Adrenal gland (tissue), 9 donors: ENCODE measurements at regions not wholly inside any gene's neighbourhood (a gene's known extent, or its start where the extent isn't known, plus 50 kb on each side); places are given as distances from the start of the nearest gene placed in this dataset.

Experiments
- DNase-seq, 7 donors: peaks; one replicate each; pipeline ENCODE4 v3.0.0-alpha.2; 2019 to 2020
- H3K27ac ChIP-seq, 5 donors: fragments of 200-600 bp; sonication (generic) in 4 of 5; 1 replicate in 3 of 5; 2 replicates in 2 of 5; pipeline versions ENCODE4 v1.5.1 to v1.8.0; 2016 to 2020; ENCODE audit warnings: mild to moderate bottlenecking in 1 of 5
- H3K27me3 ChIP-seq: fragments of 200-600 bp; 2 replicates; pipeline ENCODE4 v1.8.0; 2021
- H3K36me3 ChIP-seq, 2 donors: fragments of 200-600 bp; replicated peaks in 1 of 2; 1 replicate in 1 of 2; 2 replicates in 1 of 2; pipeline versions ENCODE4 v1.5.1 to v1.8.0; 2018 to 2022
- H3K4me1 ChIP-seq, 2 donors: fragments of 200-600 bp; replicated peaks in 1 of 2; 1 replicate in 1 of 2; 2 replicates in 1 of 2; pipeline versions ENCODE4 v1.5.1 to v1.8.0; 2018 to 2021
- H3K4me3 ChIP-seq, 4 donors: fragments of 200-600 bp; sonication (generic) in 3 of 4; one replicate each; pipeline ENCODE4 v1.5.1; 2016 to 2018
- H3K9me3 ChIP-seq, 3 donors: fragments of 200-600 bp; sonication (generic) in 1 of 3; replicated peaks in 1 of 3; 1 replicate in 2 of 3; 2 replicates in 1 of 3; pipeline versions ENCODE4 v1.5.1 to v1.8.0; 2016 to 2021
- POLR2A ChIP-seq, 2 donors: fragments of 450-650 bp; IDR thresholded peaks; one replicate each; pipeline ENCODE4 v1.6.1; 2017; ENCODE audit warnings: antibody characterized with exemption in 2 of 2, mild to moderate bottlenecking in 2 of 2, moderate library complexity in 1 of 2
- WGBS, 4 donors: extraction: QIAGEN DNeasy Blood & Tissue Kit in 2 of 4; methylation state at CpG; one replicate each; pipeline versions ENCODE4 v1.1.5 to v1.1.7; 2013 to 2017; 5-methylcytosine and 5-hydroxymethylcytosine counted together
- intact Hi-C, 2 donors: fragments of 100-400 bp; cut with DNase I; formaldehyde crosslinking; loops; one replicate each; pipeline versions ENCODE4 v1.14.1 to v1.15.0; 2022 to 2023
- TF ChIP-seq, protein P1 (sequence below), 6 experiments: fragments of 450-650 bp in 4 of 6; fragments of 200-600 bp in 2 of 6; sonication (generic) in 1 of 6; IDR thresholded peaks; 1 replicate in 5 of 6; 2 replicates in 1 of 6; pipeline versions ENCODE4 v1.5.1 to v1.8.0; 2016 to 2021; ENCODE audit warnings: antibody characterized with exemption in 6 of 6, mild to moderate bottlenecking in 2 of 6, moderate library complexity in 1 of 6
- donor health status: healthy with polysubstance abuse.
- donor health status: Bipolar disorder and iron deficiency.
- donor health status: DM: yes; HTN: yes; CAD: no.
- donor health status: DM: no; HTN: no; CAD: no.
- donor health status: DM: no; HTN: no; CAD: no.

DNA sequence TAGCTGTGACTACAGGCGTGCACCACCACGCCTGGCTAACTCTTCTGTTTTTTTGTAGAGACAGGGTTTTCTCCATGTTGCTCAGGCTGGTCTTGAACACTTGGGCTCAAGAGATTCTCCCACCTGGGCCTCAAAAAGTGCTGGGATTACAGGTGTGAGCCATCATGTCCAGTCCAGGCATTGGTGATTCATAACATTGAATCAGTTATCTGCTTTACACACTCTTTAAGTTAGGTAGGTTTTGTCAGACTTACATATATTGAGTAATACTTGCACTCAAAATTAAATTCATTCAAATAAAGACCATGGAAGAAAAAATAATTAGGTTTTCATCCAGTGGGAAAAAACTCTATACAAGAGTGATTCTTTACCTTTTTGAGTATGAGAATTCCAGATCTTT is 93.2 kb upstream of the XPO1 start:
- TF ChIP-seq, protein P1, sequence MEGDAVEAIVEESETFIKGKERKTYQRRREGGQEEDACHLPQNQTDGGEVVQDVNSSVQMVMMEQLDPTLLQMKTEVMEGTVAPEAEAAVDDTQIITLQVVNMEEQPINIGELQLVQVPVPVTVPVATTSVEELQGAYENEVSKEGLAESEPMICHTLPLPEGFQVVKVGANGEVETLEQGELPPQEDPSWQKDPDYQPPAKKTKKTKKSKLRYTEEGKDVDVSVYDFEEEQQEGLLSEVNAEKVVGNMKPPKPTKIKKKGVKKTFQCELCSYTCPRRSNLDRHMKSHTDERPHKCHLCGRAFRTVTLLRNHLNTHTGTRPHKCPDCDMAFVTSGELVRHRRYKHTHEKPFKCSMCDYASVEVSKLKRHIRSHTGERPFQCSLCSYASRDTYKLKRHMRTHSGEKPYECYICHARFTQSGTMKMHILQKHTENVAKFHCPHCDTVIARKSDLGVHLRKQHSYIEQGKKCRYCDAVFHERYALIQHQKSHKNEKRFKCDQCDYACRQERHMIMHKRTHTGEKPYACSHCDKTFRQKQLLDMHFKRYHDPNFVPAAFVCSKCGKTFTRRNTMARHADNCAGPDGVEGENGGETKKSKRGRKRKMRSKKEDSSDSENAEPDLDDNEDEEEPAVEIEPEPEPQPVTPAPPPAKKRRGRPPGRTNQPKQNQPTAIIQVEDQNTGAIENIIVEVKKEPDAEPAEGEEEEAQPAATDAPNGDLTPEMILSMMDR (IDR thresholded peaks at IDR 0.05) = no peak
- no peak for TF ChIP-seq POLR2A (IDR thresholded peaks at IDR 0.05)
- H3K36me3 ChIP-seq = no peaks in the 10 kb centered on the region
- intact Hi-C loops = no loop called here
- 93 to 100% (median 96%) methylated on average over 2 of the region's 2 CpGs for WGBS, 4 donors
- H3K9me3 ChIP-seq = no peaks in the 10 kb centered on the region
- DNase-seq = no peak
- H3K4me3 ChIP-seq = no peak overlapping the region
- H3K27ac ChIP-seq = no peak overlapping the region
- no peaks in the 10 kb centered on the region for H3K27me3 ChIP-seq
- H3K4me1 ChIP-seq = peaks cover 0 to 7% of the 10 kb centered on the region in 2 donors

DNA sequence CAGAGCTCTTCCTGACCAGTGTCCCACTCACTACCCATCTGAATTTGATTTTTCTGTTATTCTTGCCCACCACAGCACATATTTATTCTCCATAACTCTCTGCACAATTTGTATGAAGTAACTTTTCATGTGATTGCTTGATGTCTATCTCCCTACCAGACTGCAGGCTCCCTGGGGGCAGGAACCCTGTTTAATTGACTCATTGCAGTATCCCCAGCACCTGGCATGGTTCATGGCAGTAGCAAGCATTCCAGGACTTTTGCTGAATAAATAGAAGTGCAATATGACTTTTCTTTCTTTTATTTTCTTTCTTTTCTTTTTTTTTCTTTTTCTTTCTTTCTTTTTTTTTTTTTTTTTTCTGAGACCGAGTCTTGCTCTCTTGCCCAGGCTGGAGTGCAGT is 88.7 kb upstream of the XPO1 start:
- no peaks in the 10 kb centered on the region for H3K4me1 ChIP-seq
- H3K4me3 ChIP-seq = no peak overlapping the region
- H3K27ac ChIP-seq = no peak overlapping the region
- TF ChIP-seq, protein P1 (IDR thresholded peaks at IDR 0.05) = no peak
- TF ChIP-seq POLR2A (IDR thresholded peaks at IDR 0.05) = no peak
- intact Hi-C loops = no loop called here
- no peaks in the 10 kb centered on the region for H3K27me3 ChIP-seq
- H3K36me3 ChIP-seq = no peaks in the 10 kb centered on the region
- WGBS, 4 donors = 88 to 92% (median 91%) methylated on average over 1 of the region's 1 CpG
- DNase-seq = no peak
- no peaks in the 10 kb centered on the region for H3K9me3 ChIP-seq

DNA sequence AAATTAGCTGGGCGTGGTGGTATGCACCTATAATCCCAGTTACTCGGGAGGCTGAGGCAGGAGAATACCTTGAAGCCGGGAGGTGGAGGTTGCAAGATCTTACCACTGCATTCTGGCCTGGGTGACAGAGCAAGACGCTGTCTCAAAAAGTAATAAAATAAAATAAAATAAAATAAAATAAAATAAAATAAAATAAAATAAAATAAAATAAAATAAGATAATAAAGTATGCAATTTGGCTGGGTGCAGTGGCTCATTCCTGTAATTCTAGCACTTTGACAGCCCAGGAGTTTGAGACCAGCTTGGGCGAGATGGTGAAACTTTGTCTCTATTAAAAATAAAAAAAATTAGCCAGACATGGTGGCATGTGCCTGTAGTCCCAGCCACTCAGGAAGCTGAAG is 85.6 kb upstream of the XPO1 start:
- TF ChIP-seq, protein P1 (IDR thresholded peaks at IDR 0.05) = no peak
- no peak for TF ChIP-seq POLR2A (IDR thresholded peaks at IDR 0.05)
- no peaks in the 10 kb centered on the region for H3K4me1 ChIP-seq
- intact Hi-C loops = no loop called here
- no peak overlapping the region for H3K4me3 ChIP-seq
- 88 to 96% (median 93%) methylated on average over 5 of the region's 5 CpGs for WGBS, 4 donors
- no peaks in the 10 kb centered on the region for H3K36me3 ChIP-seq
- H3K27me3 ChIP-seq = no peaks in the 10 kb centered on the region
- DNase-seq = peak in 1 of 7 donors; percentile 15
- H3K9me3 ChIP-seq = no peaks in the 10 kb centered on the region
- H3K27ac ChIP-seq = no peak overlapping the region

DNA sequence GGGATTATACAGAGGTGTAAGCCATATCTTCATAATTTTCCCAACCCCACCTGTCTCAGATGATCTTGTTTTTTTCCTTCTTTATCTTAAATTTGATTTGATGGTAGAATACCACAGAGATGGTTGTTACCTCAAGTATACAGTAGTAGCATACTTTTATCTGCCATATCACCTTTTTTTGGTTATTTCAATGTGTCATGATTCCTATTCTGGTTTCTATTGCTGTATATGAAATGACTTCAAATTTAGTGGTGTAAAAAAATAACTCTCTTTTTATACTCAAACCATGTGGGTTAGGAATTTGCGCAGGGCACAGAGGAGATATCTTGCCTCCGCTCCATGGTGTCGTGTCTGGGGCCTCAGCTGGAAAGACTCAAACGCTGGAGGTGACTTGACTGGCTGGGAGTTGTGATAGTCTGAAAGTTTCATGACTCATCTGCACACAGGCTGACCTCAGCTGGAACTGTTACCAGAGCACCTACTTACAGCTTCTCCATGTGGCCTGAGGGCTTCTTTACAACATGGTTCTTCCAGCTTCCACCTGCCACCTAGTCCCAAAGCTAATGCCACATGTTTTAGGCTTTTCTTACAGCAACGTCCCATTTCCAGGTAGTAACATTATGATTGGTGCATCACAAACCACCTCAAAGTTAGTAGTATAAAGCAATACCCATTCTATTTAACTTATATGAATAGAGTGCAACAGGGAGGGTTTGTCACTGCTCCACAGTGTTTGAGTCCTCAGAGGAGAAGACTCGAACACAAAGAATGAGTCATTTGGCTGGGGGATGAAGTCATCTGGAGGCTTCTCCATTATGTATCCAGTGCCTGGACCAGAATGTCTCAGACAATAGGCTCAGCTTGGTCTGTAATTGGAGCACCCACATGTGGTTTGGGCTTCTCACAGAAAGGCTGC is 82.3 kb upstream of the XPO1 start:
- TF ChIP-seq, protein P1 (IDR thresholded peaks at IDR 0.05) = no peak
- H3K27ac ChIP-seq = no peak overlapping the region
- H3K27me3 ChIP-seq = no peaks in the 10 kb centered on the region
- no peaks in the 10 kb centered on the region for H3K9me3 ChIP-seq
- no peak overlapping the region for H3K4me3 ChIP-seq
- peak in 6 of 7 donors; percentile 14 to 56 (median 26) for DNase-seq
- intact Hi-C loops = no loop called here
- H3K4me1 ChIP-seq = no peaks in the 10 kb centered on the region
- 53 to 65% (median 59%) methylated on average over 6 of the region's 6 CpGs for WGBS, 4 donors
- H3K36me3 ChIP-seq = no peaks in the 10 kb centered on the region
